ENCODE measurements at regions not wholly inside any gene's neighbourhood (a gene's known extent, or its start where the extent isn't known, plus 50 kb on each side); places are given as distances from the start of the nearest gene placed in this dataset.
"Not testable (repeated sequence)": the region's sequence is repeated elsewhere in the genome, so short reads cannot be mapped to it uniquely, and the experiment has no call there.

GRCh38 chr14:36426836-36427235, 93.2 kb downstream of the NKX2-1 start:
- H3K27ac Mint-ChIP-seq: no peak overlapping the region
- H3K9me3 Mint-ChIP-seq: no peaks in the 10 kb centered on the region
- no peak overlapping the region for H3K4me3 Mint-ChIP-seq
- H3K4me1 Mint-ChIP-seq: no peaks in the 10 kb centered on the region
- no peaks in the 10 kb centered on the region for H3K36me3 Mint-ChIP-seq (ENCODE audit: low read depth)
- H3K27me3 Mint-ChIP-seq (ENCODE audit: low read depth): peaks cover 10% of the 10 kb centered on the region
- no peak for TF ChIP-seq CTCF (IDR thresholded peaks at IDR 0.05; ENCODE audit: unreplicated experiment in 3 of 3)

GRCh38 chr14:36426113-36426512, 93.9 kb downstream of the NKX2-1 start:
- Mint-ChIP-seq H3K4me3 (no peak overlapping the region), H3K27me3 (ENCODE audit: low read depth) (peaks cover 10% of the 10 kb centered on the region), H3K27ac (no peak overlapping the region), H3K36me3 (ENCODE audit: low read depth) (no peaks in the 10 kb centered on the region), H3K9me3 (no peaks in the 10 kb centered on the region), H3K4me1 (no peaks in the 10 kb centered on the region)
- TF ChIP-seq CTCF (IDR thresholded peaks at IDR 0.05; ENCODE audit: unreplicated experiment in 3 of 3): no peak

GRCh38 chr14:36424478-36425102, 95.4 kb downstream of the NKX2-1 start:
- no peaks in the 10 kb centered on the region for H3K9me3 Mint-ChIP-seq
- H3K27me3 Mint-ChIP-seq (ENCODE audit: low read depth): peaks cover 10% of the 10 kb centered on the region
- H3K36me3 Mint-ChIP-seq (ENCODE audit: low read depth): no peaks in the 10 kb centered on the region
- no peak for TF ChIP-seq CTCF (IDR thresholded peaks at IDR 0.05; ENCODE audit: unreplicated experiment in 3 of 3)
- no peak overlapping the region for H3K27ac Mint-ChIP-seq
- no peaks in the 10 kb centered on the region for H3K4me1 Mint-ChIP-seq
- no peak overlapping the region for H3K4me3 Mint-ChIP-seq

GRCh38 chr14:36423430-36423829, 96.6 kb downstream of the NKX2-1 start:
- Mint-ChIP-seq H3K4me3 (no peak overlapping the region), H3K27me3 (ENCODE audit: low read depth) (peaks cover 10% of the 10 kb centered on the region), H3K9me3 (no peaks in the 10 kb centered on the region), H3K4me1 (no peaks in the 10 kb centered on the region), H3K36me3 (ENCODE audit: low read depth) (no peaks in the 10 kb centered on the region), H3K27ac (no peak overlapping the region)
- no peak for TF ChIP-seq CTCF (IDR thresholded peaks at IDR 0.05; ENCODE audit: unreplicated experiment in 3 of 3)

GRCh38 chr14:36420149-36420687, 99.8 kb upstream of the MBIP start:
- H3K36me3 Mint-ChIP-seq (ENCODE audit: low read depth): no peaks in the 10 kb centered on the region
- H3K27ac Mint-ChIP-seq: no peak overlapping the region
- no peaks in the 10 kb centered on the region for H3K27me3 Mint-ChIP-seq (ENCODE audit: low read depth)
- H3K4me3 Mint-ChIP-seq: no peak overlapping the region
- TF ChIP-seq CTCF (IDR thresholded peaks at IDR 0.05; ENCODE audit: unreplicated experiment in 3 of 3): no peak
- H3K4me1 Mint-ChIP-seq: no peaks in the 10 kb centered on the region
- peaks cover 4% of the 10 kb centered on the region for H3K9me3 Mint-ChIP-seq

GRCh38 chr14:36418937-36419336, 98.5 kb upstream of the MBIP start:
- no peak for TF ChIP-seq CTCF (IDR thresholded peaks at IDR 0.05; ENCODE audit: unreplicated experiment in 3 of 3)
- no peaks in the 10 kb centered on the region for H3K4me1 Mint-ChIP-seq
- peaks cover 8% of the 10 kb centered on the region for H3K9me3 Mint-ChIP-seq
- no peaks in the 10 kb centered on the region for H3K27me3 Mint-ChIP-seq (ENCODE audit: low read depth)
- no peaks in the 10 kb centered on the region for H3K36me3 Mint-ChIP-seq (ENCODE audit: low read depth)
- H3K4me3 Mint-ChIP-seq: no peak overlapping the region
- H3K27ac Mint-ChIP-seq: no peak overlapping the region

- not testable (repeated sequence) for H3K4me3 Mint-ChIP-seq
Measured at GRCh38 chr14:36411951-36412350, 91.5 kb upstream of the MBIP start.

More at GRCh38 chr14:36411951-36412350, 91.5 kb upstream of the MBIP start:
- H3K27me3 Mint-ChIP-seq (ENCODE audit: low read depth); H3K36me3 Mint-ChIP-seq (ENCODE audit: low read depth); H3K4me1 Mint-ChIP-seq; H3K27ac Mint-ChIP-seq: not testable (repeated sequence)
- peaks cover 23% of the 10 kb centered on the region for H3K9me3 Mint-ChIP-seq
